Neural cell (in vitro differentiated cells): ENCODE measurements at regions not wholly inside any gene's neighbourhood (a gene's known extent, or its start where the extent isn't known, plus 50 kb on each side); places are given as distances from the start of the nearest gene placed in this dataset.

ENCODE experiments used
- H2AFZ ChIP-seq: fragments of 200-600, 300-800 bp; sonication (generic), shearing (Covaris generic); 2 replicates; pipeline ENCODE4 v1.6.0; 2014; ENCODE audit warnings: low read depth, mild to moderate bottlenecking, antibody characterized with exemption, low read length, moderate library complexity
- H3F3A ChIP-seq: fragments of 200-600 bp; shearing (Covaris generic); 2 replicates; pipeline ENCODE4 v1.6.1; 2016; ENCODE audit warnings: mild to moderate bottlenecking, moderate library complexity, mixed read lengths, antibody characterized with exemption, low read length; ENCODE audit not compliant: insufficient read depth, poor library complexity, severe bottlenecking
- H3K27ac ChIP-seq: fragments of 200-600, 300-800 bp; sonication (generic), shearing (Covaris generic); 2 replicates; pipeline ENCODE4 v1.5.1; 2014; ENCODE audit warnings: mild to moderate bottlenecking, low read length, moderate library complexity
- H3K27me3 ChIP-seq: fragments of 300-800, 200-600 bp; sonication (generic), shearing (Covaris generic); 2 replicates; pipeline ENCODE4 v1.6.0; 2014; ENCODE audit warnings: mild to moderate bottlenecking, low read depth, low read length, moderate library complexity; ENCODE audit not compliant: insufficient read depth
- H3K36me3 ChIP-seq: fragments of 300-800, 200-600 bp; sonication (generic), shearing (Covaris generic); 2 replicates; pipeline ENCODE4 v1.5.1; 2014; ENCODE audit warnings: mild to moderate bottlenecking, antibody characterized with exemption, low read length, moderate library complexity; ENCODE audit not compliant: insufficient read depth
- H3K4me2 ChIP-seq: fragments of 300-800, 200-600 bp; sonication (generic), shearing (Covaris generic); 2 replicates; pipeline ENCODE4 v1.6.0; 2014; ENCODE audit warnings: mild to moderate bottlenecking, low read length
- H3K4me3 ChIP-seq: fragments of 300-800, 200-600 bp; sonication (generic), shearing (Covaris generic); 2 replicates; pipeline ENCODE4 v1.5.1; 2014; ENCODE audit warnings: mild to moderate bottlenecking, low read length, moderate library complexity
- H3K79me2 ChIP-seq: fragments of 200-600 bp; shearing (Covaris generic); replicated peaks from 2 replicates; pipeline ENCODE4 v1.6.0; 2014; ENCODE audit warnings: mild to moderate bottlenecking, low read length, moderate library complexity; ENCODE audit not compliant: insufficient read depth
- H3K9ac ChIP-seq: fragments of 300-800, 200-600 bp; sonication (generic), shearing (Covaris generic); 2 replicates; pipeline ENCODE4 v1.6.1; 2016; ENCODE audit warnings: mild to moderate bottlenecking, low read length, mixed read lengths
- H3K9me2 ChIP-seq: fragments of 200-600 bp; shearing (Covaris generic); 2 replicates; pipeline ENCODE4 v1.6.1; 2016; ENCODE audit warnings: mild to moderate bottlenecking, low read length, mixed read lengths; ENCODE audit not compliant: insufficient read depth
- H3K9me3 ChIP-seq: fragments of 200-600, 300-800 bp; sonication (generic), shearing (Covaris generic); 2 replicates; pipeline ENCODE4 v1.6.1; 2016; ENCODE audit warnings: mild to moderate bottlenecking, mixed run types, low read length, moderate library complexity, mixed read lengths
- H4K20me1 ChIP-seq: fragments of 200-600 bp; shearing (Covaris generic); 2 replicates; pipeline ENCODE4 v1.6.1; 2016; ENCODE audit warnings: mild to moderate bottlenecking, mixed run types; ENCODE audit not compliant: insufficient read depth
- EP300 ChIP-seq: fragments of 450-650 bp; conservative IDR thresholded peaks from 2 replicates; pipeline ENCODE4 v1.6.1; 2014; ENCODE audit warnings: antibody characterized with exemption, mild to moderate bottlenecking, moderate library complexity; ENCODE audit not compliant: poor library complexity, severe bottlenecking
- EZH2 ChIP-seq: fragments of 200-600, 300-800 bp; shearing (Covaris generic), sonication (generic); IDR thresholded peaks from 2 replicates; pipeline ENCODE4 v1.6.1; 2014; ENCODE audit warnings: antibody characterized with exemption, low read length, borderline replicate concordance, mild to moderate bottlenecking; ENCODE audit not compliant: insufficient read depth, poor library complexity, severe bottlenecking
- MXI1 ChIP-seq: fragments of 450-650 bp; conservative IDR thresholded peaks from 2 replicates; pipeline ENCODE4 v1.6.1; 2014; ENCODE audit warnings: antibody characterized with exemption, mild to moderate bottlenecking; ENCODE audit not compliant: poor library complexity, severe bottlenecking
- POLR2AphosphoS5 ChIP-seq: IDR thresholded peaks from 2 replicates; pipeline ENCODE4 v1.6.1; 2012
- RAD21 ChIP-seq: fragments of 450-650 bp; conservative IDR thresholded peaks from 2 replicates; pipeline ENCODE4 v1.6.1; 2014; ENCODE audit warnings: antibody characterized with exemption, mild to moderate bottlenecking, moderate library complexity
- SMC3 ChIP-seq: fragments of 450-650 bp; conservative IDR thresholded peaks from 2 replicates; pipeline ENCODE4 v1.6.1; 2014; ENCODE audit warnings: antibody characterized with exemption, mild to moderate bottlenecking, moderate library complexity; ENCODE audit not compliant: poor library complexity
- TAF1 ChIP-seq: IDR thresholded peaks from 2 replicates; pipeline ENCODE4 v1.6.1; 2012; ENCODE audit warnings: low read depth
- TF ChIP-seq, protein P1 (sequence below): fragments of 450-650 bp; IDR thresholded peaks from 2 replicates; pipeline ENCODE4 v1.5.1; 2014; ENCODE audit warnings: antibody characterized with exemption, mild to moderate bottlenecking, moderate library complexity; ENCODE audit not compliant: poor library complexity, severe bottlenecking
- TF ChIP-seq, protein P2 (sequence below): IDR thresholded peaks from 2 replicates; pipeline ENCODE4 v1.6.1; 2012; ENCODE audit warnings: borderline replicate concordance

DNA sequence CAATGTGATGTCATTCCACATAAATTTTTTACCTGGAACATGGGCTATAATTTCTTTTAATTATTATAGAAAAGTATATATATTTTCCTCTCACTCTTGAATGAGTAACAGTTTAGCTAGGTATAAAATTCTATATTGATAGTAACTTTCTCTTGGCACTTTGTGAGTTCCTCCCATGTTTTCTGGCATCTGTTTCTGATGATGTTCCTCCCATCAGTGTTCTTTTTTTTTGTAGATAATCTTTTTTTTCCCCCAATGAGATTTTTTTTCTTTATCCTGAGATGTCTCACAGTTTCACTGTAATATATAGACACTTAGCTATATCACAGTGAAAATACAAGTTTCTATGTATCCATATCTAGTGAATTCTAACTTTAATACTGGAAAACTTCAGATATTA is 75.2 kb downstream of the IER5 start:
- no peak for TF ChIP-seq POLR2AphosphoS5
- no peak for TF ChIP-seq EP300
- TF ChIP-seq, protein P1, sequence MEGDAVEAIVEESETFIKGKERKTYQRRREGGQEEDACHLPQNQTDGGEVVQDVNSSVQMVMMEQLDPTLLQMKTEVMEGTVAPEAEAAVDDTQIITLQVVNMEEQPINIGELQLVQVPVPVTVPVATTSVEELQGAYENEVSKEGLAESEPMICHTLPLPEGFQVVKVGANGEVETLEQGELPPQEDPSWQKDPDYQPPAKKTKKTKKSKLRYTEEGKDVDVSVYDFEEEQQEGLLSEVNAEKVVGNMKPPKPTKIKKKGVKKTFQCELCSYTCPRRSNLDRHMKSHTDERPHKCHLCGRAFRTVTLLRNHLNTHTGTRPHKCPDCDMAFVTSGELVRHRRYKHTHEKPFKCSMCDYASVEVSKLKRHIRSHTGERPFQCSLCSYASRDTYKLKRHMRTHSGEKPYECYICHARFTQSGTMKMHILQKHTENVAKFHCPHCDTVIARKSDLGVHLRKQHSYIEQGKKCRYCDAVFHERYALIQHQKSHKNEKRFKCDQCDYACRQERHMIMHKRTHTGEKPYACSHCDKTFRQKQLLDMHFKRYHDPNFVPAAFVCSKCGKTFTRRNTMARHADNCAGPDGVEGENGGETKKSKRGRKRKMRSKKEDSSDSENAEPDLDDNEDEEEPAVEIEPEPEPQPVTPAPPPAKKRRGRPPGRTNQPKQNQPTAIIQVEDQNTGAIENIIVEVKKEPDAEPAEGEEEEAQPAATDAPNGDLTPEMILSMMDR: no peak
- no peak for TF ChIP-seq TAF1
- no peak for TF ChIP-seq SMC3
- no peak for TF ChIP-seq EZH2
- TF ChIP-seq, protein P2, sequence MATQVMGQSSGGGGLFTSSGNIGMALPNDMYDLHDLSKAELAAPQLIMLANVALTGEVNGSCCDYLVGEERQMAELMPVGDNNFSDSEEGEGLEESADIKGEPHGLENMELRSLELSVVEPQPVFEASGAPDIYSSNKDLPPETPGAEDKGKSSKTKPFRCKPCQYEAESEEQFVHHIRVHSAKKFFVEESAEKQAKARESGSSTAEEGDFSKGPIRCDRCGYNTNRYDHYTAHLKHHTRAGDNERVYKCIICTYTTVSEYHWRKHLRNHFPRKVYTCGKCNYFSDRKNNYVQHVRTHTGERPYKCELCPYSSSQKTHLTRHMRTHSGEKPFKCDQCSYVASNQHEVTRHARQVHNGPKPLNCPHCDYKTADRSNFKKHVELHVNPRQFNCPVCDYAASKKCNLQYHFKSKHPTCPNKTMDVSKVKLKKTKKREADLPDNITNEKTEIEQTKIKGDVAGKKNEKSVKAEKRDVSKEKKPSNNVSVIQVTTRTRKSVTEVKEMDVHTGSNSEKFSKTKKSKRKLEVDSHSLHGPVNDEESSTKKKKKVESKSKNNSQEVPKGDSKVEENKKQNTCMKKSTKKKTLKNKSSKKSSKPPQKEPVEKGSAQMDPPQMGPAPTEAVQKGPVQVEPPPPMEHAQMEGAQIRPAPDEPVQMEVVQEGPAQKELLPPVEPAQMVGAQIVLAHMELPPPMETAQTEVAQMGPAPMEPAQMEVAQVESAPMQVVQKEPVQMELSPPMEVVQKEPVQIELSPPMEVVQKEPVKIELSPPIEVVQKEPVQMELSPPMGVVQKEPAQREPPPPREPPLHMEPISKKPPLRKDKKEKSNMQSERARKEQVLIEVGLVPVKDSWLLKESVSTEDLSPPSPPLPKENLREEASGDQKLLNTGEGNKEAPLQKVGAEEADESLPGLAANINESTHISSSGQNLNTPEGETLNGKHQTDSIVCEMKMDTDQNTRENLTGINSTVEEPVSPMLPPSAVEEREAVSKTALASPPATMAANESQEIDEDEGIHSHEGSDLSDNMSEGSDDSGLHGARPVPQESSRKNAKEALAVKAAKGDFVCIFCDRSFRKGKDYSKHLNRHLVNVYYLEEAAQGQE: no peak
- no peak for TF ChIP-seq RAD21
- TF ChIP-seq MXI1: no peak
- Histone ChIP-seq H3K9ac (no peak overlapping the region), H3F3A (no peaks in the 10 kb centered on the region), H4K20me1 (no peaks in the 10 kb centered on the region), H3K79me2 (no peaks in the 10 kb centered on the region), H3K4me2 (no peak overlapping the region), H3K27ac (no peak overlapping the region), H3K4me3 (no peak overlapping the region), H3K9me2 (no peaks in the 10 kb centered on the region), H3K27me3 (no peaks in the 10 kb centered on the region), H3K36me3 (no peaks in the 10 kb centered on the region), H2AFZ (no peak overlapping the region), H3K9me3 (peaks cover 3% of the 10 kb centered on the region)

DNA sequence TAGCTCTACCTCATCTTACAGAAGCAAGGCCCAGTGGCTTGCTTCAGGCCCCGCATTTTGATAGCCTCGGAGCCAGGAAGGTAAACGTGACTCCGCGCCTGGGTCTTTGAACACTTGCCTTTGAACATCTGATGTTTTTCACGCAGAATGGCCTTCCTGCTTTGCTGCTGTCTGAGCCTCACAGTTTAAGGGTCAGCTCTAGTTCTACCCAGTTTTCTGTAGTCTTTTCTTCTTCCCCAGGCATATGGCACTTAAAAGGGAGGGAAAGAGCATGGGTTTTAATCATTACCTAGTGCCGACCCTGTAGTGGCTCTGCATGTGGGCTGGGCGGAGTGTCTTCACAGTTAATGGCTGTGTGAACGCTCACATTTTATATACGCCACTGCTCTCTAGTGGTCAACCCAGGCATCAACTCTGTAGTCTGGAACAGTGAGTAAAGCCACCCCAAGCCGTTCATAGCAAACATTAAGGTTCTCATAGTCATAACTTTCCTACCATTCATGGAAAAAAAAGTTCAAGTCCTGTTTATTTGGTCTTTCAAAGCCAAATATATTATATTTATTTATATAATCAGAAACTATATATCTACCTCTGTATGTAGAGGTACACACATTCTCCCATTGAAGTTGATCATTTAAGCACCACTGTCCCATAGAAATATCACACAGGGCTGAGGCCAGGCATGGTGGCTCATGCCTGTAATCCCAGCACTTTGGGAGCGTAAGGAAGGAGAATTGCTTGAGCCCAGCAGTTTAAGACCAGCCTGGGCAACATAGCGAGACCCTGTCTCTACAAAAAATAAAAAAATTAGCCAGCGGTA is 78.1 kb downstream of the IER5 start:
- H3K79me2 ChIP-seq: no peaks in the 10 kb centered on the region
- no peak overlapping the region for H2AFZ ChIP-seq
- H3K36me3 ChIP-seq: no peaks in the 10 kb centered on the region
- no peaks in the 10 kb centered on the region for H3K9me2 ChIP-seq
- no peak overlapping the region for H3K4me2 ChIP-seq
- H3K9me3 ChIP-seq: peaks cover 3% of the 10 kb centered on the region
- peak overlapping the region; percentile 44 for H3K27ac ChIP-seq
- TF ChIP-seq MXI1: no peak
- no peak for TF ChIP-seq EZH2
- TF ChIP-seq POLR2AphosphoS5: peak; percentile 25
- TF ChIP-seq, protein P1: peak; percentile 90
- peak; percentile 95 for TF ChIP-seq RAD21
- TF ChIP-seq, protein P2: no peak
- peak; percentile 30 for TF ChIP-seq EP300
- TF ChIP-seq SMC3: peak; percentile 92
- H3K9ac ChIP-seq: no peak overlapping the region
- H3K4me3 ChIP-seq: no peak overlapping the region
- H4K20me1 ChIP-seq: no peaks in the 10 kb centered on the region
- H3F3A ChIP-seq: peaks cover 4% of the 10 kb centered on the region
- no peaks in the 10 kb centered on the region for H3K27me3 ChIP-seq
